Right ventricle myocardium superior (tissue), 1 donor: ENCODE measurements at regions not wholly inside any gene's neighbourhood (a gene's known extent, or its start where the extent isn't known, plus 50 kb on each side); places are given as distances from the start of the nearest gene placed in this dataset.
A peak's percentile ranks its signal among the peaks of the same experiment; 100 is the strongest.

ENCODE experiments used
- ATAC-seq: fragments of 200-7000 bp; cut with Tn5 transposase; one replicate; pipeline ENCODE4 v1.9.1; 2020; ENCODE audit warnings: mild to moderate bottlenecking; ENCODE audit not compliant: poor library complexity
- DNase-seq: peaks from one replicate; pipeline ENCODE4 v3.0.0-alpha.2; 2020
- intact Hi-C: fragments of 100-400 bp; cut with DNase I; formaldehyde crosslinking; loops from one replicate; pipeline ENCODE4 v1.11.2; 2022
- donor health status: DM: no; HTN: yes; CAD: no; lungs with severe emphysema.

GRCh38 chr3:116969646-116970045, 260.1 kb downstream of the TUSC7 start:
- ATAC-seq (no peak), DNase-seq (no peak)
- intact Hi-C loops = no loop called here

- intact Hi-C loops = no loop called here
- no peak for DNase-seq
Measured at GRCh38 chr3:116971531-116971930, 262.0 kb downstream of the TUSC7 start.

GRCh38 chr3:116974702-116975101, 265.1 kb downstream of the TUSC7 start:
- intact Hi-C loops = no loop called here
- DNase-seq (no peak), ATAC-seq (no peak)

More at GRCh38 chr3:116971531-116971930, 262.0 kb downstream of the TUSC7 start:
- ATAC-seq = peak; percentile 53

- intact Hi-C loops = no loop called here
- ATAC-seq (no peak), DNase-seq (no peak)
Measured at GRCh38 chr3:116977441-116977840, 267.9 kb downstream of the TUSC7 start.

- DNase-seq (no peak), ATAC-seq (no peak)
- intact Hi-C loops = no loop called here
Measured at GRCh38 chr3:116980099-116980498, 270.5 kb downstream of the TUSC7 start.

- DNase-seq (no peak), ATAC-seq (no peak)
- intact Hi-C loops = no loop called here
Measured at GRCh38 chr3:116981089-116981488, 271.5 kb downstream of the TUSC7 start.

GRCh38 chr3:116984301-116984700, 274.7 kb downstream of the TUSC7 start:
- DNase-seq (no peak), ATAC-seq (no peak)
- intact Hi-C loops = no loop called here

- intact Hi-C loops = no loop called here
- DNase-seq (no peak), ATAC-seq (no peak)
Measured at GRCh38 chr3:116994351-116994879, 284.8 kb downstream of the TUSC7 start.

- intact Hi-C loops = no loop called here
- DNase-seq (no peak), ATAC-seq (no peak)
Measured at GRCh38 chr3:117003501-117003900, 293.9 kb downstream of the TUSC7 start.

- DNase-seq (no peak), ATAC-seq (no peak)
- intact Hi-C loops = no loop called here
Measured at GRCh38 chr3:117005274-117005673, 295.7 kb downstream of the TUSC7 start.

- ATAC-seq (no peak), DNase-seq (no peak)
- intact Hi-C loops = no loop called here
Measured at GRCh38 chr3:117005911-117006522, 296.4 kb downstream of the TUSC7 start.

GRCh38 chr3:117010318-117010717, 300.7 kb downstream of the TUSC7 start:
- DNase-seq (no peak), ATAC-seq (no peak)
- intact Hi-C loops = no loop called here

- DNase-seq = no peak
- ATAC-seq = peak; percentile 15
- intact Hi-C loops = no loop called here
Measured at GRCh38 chr3:117011687-117012250, 302.2 kb downstream of the TUSC7 start.

- intact Hi-C loops = no loop called here
- DNase-seq = no peak
- ATAC-seq = no peak
Measured at GRCh38 chr3:117016378-117016777, 306.8 kb downstream of the TUSC7 start.

GRCh38 chr3:117017135-117017894, 307.7 kb downstream of the TUSC7 start:
- intact Hi-C loops = no loop called here
- DNase-seq (no peak), ATAC-seq (peak; percentile 29)

- intact Hi-C loops = no loop called here
- ATAC-seq = no peak
Measured at GRCh38 chr3:117018655-117019054, 309.1 kb downstream of the TUSC7 start.

GRCh38 chr3:117019082-117019713, 309.6 kb downstream of the TUSC7 start:
- peak; percentile 50 for DNase-seq
- ATAC-seq = peak; percentile 92
- intact Hi-C loops = no loop called here

More at GRCh38 chr3:117018655-117019054, 309.1 kb downstream of the TUSC7 start:
- DNase-seq = no peak

GRCh38 chr3:117026401-117026800, 316.8 kb downstream of the TUSC7 start:
- intact Hi-C loops = no loop called here
- ATAC-seq (no peak), DNase-seq (no peak)

GRCh38 chr3:117035745-117036144, 326.2 kb downstream of the TUSC7 start:
- intact Hi-C loops = no loop called here
- peak; percentile 83 for ATAC-seq
- no peak for DNase-seq
